HepG2 (cell line): ENCODE measurements at regions not wholly inside any gene's neighbourhood (a gene's known extent, or its start where the extent isn't known, plus 50 kb on each side); places are given as distances from the start of the nearest gene placed in this dataset.

Experiments used
- ATAC-seq: fragments of 200-7000 bp; cut with Tn5 transposase; 3 replicates; pipeline ENCODE4 v1.9.1; 2020; ENCODE audit warnings: mild to moderate bottlenecking, moderate library complexity
- BruUV-seq: library from RNA; stranded (reverse); fragments of 400-500 nt; replicated peaks from 2 replicates; lab custom pipeline; 2021; lab: Mats Ljungman, UMichigan
- CTCF ChIA-PET: fragments of 300-600 bp; formaldehyde crosslinking; extraction: SDS; loops from one replicate; lab custom pipeline; 2021; ENCODE audit warnings: low total read pairs, inconsistent platforms, low intra/inter-chr PET ratio; lab: Yijun Ruan, JAX
- POLR2A ChIA-PET: fragments of 350-600 bp; sonication (Branson Sonifier 250); formaldehyde crosslinking; loops from one replicate; lab custom pipeline; 2020; ENCODE audit warnings: antibody characterized with exemption, inconsistent platforms; lab: Yijun Ruan, JAX
- DNase-seq: peaks from one replicate; pipeline ENCODE4 v3.0.0-alpha.2; 2015; ENCODE audit warnings: low spot score
- FAIRE-seq: peaks from 3 replicates; lab custom pipeline; 2011; peaks lifted over from hg19 to GRCh38; lab: Jason Lieb, UNC
- H2AFZ ChIP-seq: one replicate; pipeline ENCODE4 v1.6.1; 2011; ENCODE audit warnings: low read length, inconsistent platforms
- H3K27ac ChIP-seq: fragments of 300-600 bp; 3 replicates; pipeline ENCODE4 v1.8.0; 2011; ENCODE audit warnings: mixed run types, mild to moderate bottlenecking, mixed read lengths, low read length, inconsistent platforms; ENCODE audit not compliant: insufficient read depth; ENCODE audit errors: extremely low read length
- H3K27me3 ChIP-seq, 2 experiments: fragments of 200-600 bp in 1 of 2; 2 replicates in 1 of 2; 3 replicates in 1 of 2; pipeline versions ENCODE4 v1.6.0 to v1.8.0; 2011; ENCODE audit warnings: low read length in 2 of 2, mild to moderate bottlenecking in 2 of 2, moderate library complexity in 2 of 2, inconsistent platforms in 1 of 2; ENCODE audit not compliant: insufficient read depth in 2 of 2, control insufficient read depth in 1 of 2
- H3K36me3 ChIP-seq, 2 experiments: fragments of 200-600 bp in 1 of 2; replicated peaks in 1 of 2; 2 replicates in 1 of 2; 3 replicates in 1 of 2; pipeline versions ENCODE4 v1.5.1 to v1.8.0; 2011; ENCODE audit warnings: low read length in 2 of 2, inconsistent platforms in 1 of 2; ENCODE audit not compliant: insufficient read depth in 2 of 2, control insufficient read depth in 1 of 2
- H3K4me1 ChIP-seq: 2 replicates; pipeline ENCODE4 v1.5.1; 2012; ENCODE audit warnings: low read length, inconsistent platforms; ENCODE audit not compliant: insufficient read depth
- H3K4me2 ChIP-seq: 2 replicates; pipeline ENCODE4 v1.6.0; 2011; ENCODE audit warnings: low read depth, low read length, inconsistent platforms
- H3K4me3 ChIP-seq, 3 experiments: fragments of 200-600 bp in 1 of 3; sonication (generic), shearing (Covaris generic) in 1 of 3; replicated peaks in 1 of 3; 2 replicates each; pipeline ENCODE4 v1.5.1; 2011 to 2016; ENCODE audit warnings: low read length in 3 of 3, inconsistent platforms in 2 of 3, low read depth in 2 of 3, mild to moderate bottlenecking in 2 of 3, control low read depth in 1 of 3, mixed read lengths in 1 of 3; ENCODE audit not compliant: insufficient read depth in 1 of 3
- H3K79me2 ChIP-seq: one replicate; pipeline ENCODE4 v1.6.1; 2011; ENCODE audit warnings: low read length, inconsistent platforms; ENCODE audit not compliant: insufficient read depth
- H3K9ac ChIP-seq: 2 replicates; pipeline ENCODE4 v1.6.0; 2011; ENCODE audit warnings: mild to moderate bottlenecking, low read depth, low read length, inconsistent platforms; ENCODE audit not compliant: insufficient read depth
- H3K9me3 ChIP-seq: 2 replicates; pipeline ENCODE4 v1.5.1; 2012; ENCODE audit warnings: mild to moderate bottlenecking, low read length
- H4K20me1 ChIP-seq: 2 replicates; pipeline ENCODE4 v1.6.0; 2011; ENCODE audit warnings: inconsistent platforms, mild to moderate bottlenecking, low read length, moderate library complexity; ENCODE audit not compliant: insufficient read depth
- BHLHE40 ChIP-seq: IDR thresholded peaks from 2 replicates; pipeline ENCODE4 v1.6.1; 2011; ENCODE audit warnings: low read length, improper control_type of control experiment
- CHCHD3 ChIP-seq: sonication (generic); formaldehyde crosslinking; IDR thresholded peaks from 2 replicates; pipeline ENCODE4 v1.8.0; 2022; ENCODE audit warnings: mild to moderate bottlenecking, missing genetic modification reagents, moderate library complexity
- FOXA1 ChIP-seq, 2 experiments: fragments of 450-650 bp in 1 of 2; sonication (generic) in 1 of 2; formaldehyde crosslinking in 1 of 2; IDR thresholded peaks; 2 replicates each; pipeline versions ENCODE4 v1.4.0 to v1.6.1; 2016 to 2020; ENCODE audit warnings: missing genetic modification reagents in 1 of 2
- FOXK2 ChIP-seq: fragments of 450-650 bp; IDR thresholded peaks from 2 replicates; pipeline ENCODE4 v1.6.1; 2016
- HOMEZ ChIP-seq: IDR thresholded peaks from 2 replicates; pipeline ENCODE4 v1.6.1; 2016; ENCODE audit warnings: low read depth
- PLRG1 ChIP-seq: fragments of 450-650 bp; conservative IDR thresholded peaks from 2 replicates; pipeline ENCODE4 v1.6.1; 2016
- SP140L ChIP-seq: sonication (generic); formaldehyde crosslinking; IDR thresholded peaks from 2 replicates; pipeline ENCODE4 v1.4.0; 2020; ENCODE audit warnings: missing genetic modification reagents, borderline replicate concordance
- ZNF546 ChIP-seq: sonication (generic); formaldehyde crosslinking; conservative IDR thresholded peaks from 2 replicates; pipeline ENCODE4 v1.8.1; 2023; ENCODE audit warnings: mild to moderate bottlenecking, missing genetic modification reagents
- ZNF564 ChIP-seq: sonication (generic); formaldehyde crosslinking; IDR thresholded peaks from 2 replicates; pipeline ENCODE4 v1.8.1; 2023; ENCODE audit warnings: mild to moderate bottlenecking, missing genetic modification reagents
- ZNF572 ChIP-seq: sonication (generic); formaldehyde crosslinking; IDR thresholded peaks from 2 replicates; pipeline ENCODE4 v1.5.1; 2020; ENCODE audit warnings: mild to moderate bottlenecking, missing genetic modification reagents
- ZNF781 ChIP-seq: sonication (generic); formaldehyde crosslinking; IDR thresholded peaks from 2 replicates; pipeline ENCODE4 v1.5.1; 2020; ENCODE audit warnings: borderline replicate concordance, mild to moderate bottlenecking, missing genetic modification reagents; ENCODE audit errors: not compliant biosample characterization
- WGBS: methylation state at CpG from one replicate; pipeline ENCODE4 v1.1.6; 2017; ENCODE audit warnings: low lambda C conversion rate; 5-methylcytosine and 5-hydroxymethylcytosine counted together
- in situ Hi-C: cut with HindIII; loops from 2 replicates; pipeline ENCODE4 v1.10.0; 2017; ENCODE audit warnings: low pct_unique_long_range_greater_than_20kb; ENCODE audit not compliant: extremely low pct_ligation_motif_present
- intact Hi-C: fragments of 100-400 bp; cut with micrococcal nuclease; formaldehyde crosslinking; loops from one replicate; pipeline ENCODE4 v1.10.0; 2022; ENCODE audit not compliant: unreplicated experiment

DNA sequence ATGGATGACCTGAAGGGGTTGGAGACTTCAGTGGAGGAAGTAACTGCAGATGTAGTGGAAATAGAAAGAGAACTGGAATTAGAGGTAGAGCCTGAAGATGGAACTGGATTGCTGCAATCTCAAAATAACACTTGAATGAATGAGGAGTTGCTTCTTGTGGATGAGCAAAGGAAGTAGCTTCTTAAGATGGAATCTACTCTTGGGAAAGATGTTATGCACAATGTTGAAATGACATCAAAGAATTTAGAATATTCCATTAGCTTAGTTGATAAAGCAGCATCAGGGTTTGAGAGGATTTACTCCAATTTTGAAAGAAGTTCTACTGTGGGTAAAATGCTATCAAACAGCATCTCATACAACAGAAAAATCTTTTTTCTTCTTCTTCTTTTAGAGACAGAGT, 186.4 kb upstream of the PRKD1 start (continued):
- TF ChIP-seq FOXK2 = no peak
- TF ChIP-seq, all 625 proteins: peak for 0

GRCh38 chr14:30115756-30116155, 188.1 kb upstream of the PRKD1 start:
- Histone ChIP-seq H3K27me3 (no peaks in the 10 kb centered on the region), H3K9me3 (peaks cover 81% of the 10 kb centered on the region), H3K36me3 (no peaks in the 10 kb centered on the region), H3K4me1 (no peaks in the 10 kb centered on the region), H3K27ac (no peak overlapping the region), H3K9ac (no peak overlapping the region), H3K4me2 (no peak overlapping the region), H2AFZ (no peak overlapping the region), H3K79me2 (no peaks in the 10 kb centered on the region), H4K20me1 (no peaks in the 10 kb centered on the region), H3K4me3 (no peak overlapping the region)
- no peak for FAIRE-seq
- DNase-seq = no peak
- in situ Hi-C loops = no loop called here
- ChIA-PET CTCF (no interaction called here), POLR2A (no interaction called here)
- ATAC-seq = no peak
- WGBS = under 1% methylated on average over 2 of the region's 2 CpGs
- intact Hi-C loops = no loop called here
- no TSS peak for BruUV-seq
- no peak for TF ChIP-seq ZNF572 (CRISPR knock-in tag)
- no peak for TF ChIP-seq SP140L (CRISPR knock-in tag)
- no peak for TF ChIP-seq CHCHD3 (CRISPR knock-in tag)
- TF ChIP-seq HOMEZ (CRISPR knock-in tag) = no peak
- no peak for TF ChIP-seq PLRG1
- no peak for TF ChIP-seq FOXA1 (IDR thresholded peaks at IDR 0.05)
- TF ChIP-seq FOXA1 (CRISPR knock-in tag; IDR thresholded peaks at IDR 0.05) = no peak
- TF ChIP-seq ZNF546 = no peak
- no peak for TF ChIP-seq BHLHE40
- TF ChIP-seq ZNF781 (CRISPR knock-in tag) = no peak
- no peak for TF ChIP-seq ZNF564 (CRISPR knock-in tag)
